SK-N-SH treated with all-trans-retinoic acid at 6 μM for 48 hours (cell line): ENCODE measurements at regions not wholly inside any gene's neighbourhood (a gene's known extent, or its start where the extent isn't known, plus 50 kb on each side); places are given as distances from the start of the nearest gene placed in this dataset.

Experiments used
- BACH2 ChIP-seq: fragments of 250-450 bp; sonication (Bioruptor Pico); IDR thresholded peaks from 2 replicates; pipeline ENCODE4 v1.9.0; 2021; ENCODE audit warnings: mild to moderate bottlenecking, borderline replicate concordance
- CREB5 ChIP-seq: fragments of 250-450 bp; sonication (Bioruptor Pico); IDR thresholded peaks from 2 replicates; pipeline ENCODE4 v1.5.1; 2020; ENCODE audit warnings: low read depth, mild to moderate bottlenecking, moderate library complexity
- GLIS3 ChIP-seq: fragments of 250-450 bp; sonication (Bioruptor Pico); IDR thresholded peaks from 2 replicates; pipeline ENCODE4 v1.5.0; 2020; ENCODE audit warnings: mild to moderate bottlenecking, moderate library complexity
- PATZ1 ChIP-seq: fragments of 250-450 bp; sonication (Bioruptor Pico); IDR thresholded peaks from 2 replicates; pipeline ENCODE4 v1.8.0; 2020; ENCODE audit warnings: mild to moderate bottlenecking, moderate library complexity, borderline replicate concordance
- POU6F1 ChIP-seq: fragments of 250-450 bp; sonication (Bioruptor Pico); IDR thresholded peaks from 2 replicates; pipeline ENCODE4 v1.8.0; 2021; ENCODE audit warnings: low read depth, mild to moderate bottlenecking, moderate library complexity, borderline replicate concordance
- TCF4 ChIP-seq: fragments of 250-450 bp; sonication (Bioruptor Pico); IDR thresholded peaks from 2 replicates; pipeline ENCODE4 v1.8.0; 2021; ENCODE audit warnings: mild to moderate bottlenecking, moderate library complexity, borderline replicate concordance
- TOX ChIP-seq: fragments of 250-450 bp; sonication (Bioruptor Pico); IDR thresholded peaks from 2 replicates; pipeline ENCODE4 v1.8.0; 2021; ENCODE audit warnings: mild to moderate bottlenecking, moderate library complexity, borderline replicate concordance
- ZFP3 ChIP-seq: fragments of 250-450 bp; sonication (Bioruptor Pico); IDR thresholded peaks from 2 replicates; pipeline ENCODE4 v1.5.0; 2020; ENCODE audit warnings: mild to moderate bottlenecking, moderate library complexity
- ZFP30 ChIP-seq: fragments of 450-650 bp; formaldehyde crosslinking; IDR thresholded peaks from 2 replicates; pipeline ENCODE4 v1.5.0; 2022; ENCODE audit warnings: mild to moderate bottlenecking, moderate library complexity
- ZNF70 ChIP-seq: fragments of 450-650 bp; formaldehyde crosslinking; IDR thresholded peaks from 2 replicates; pipeline ENCODE4 v1.5.0; 2020; ENCODE audit warnings: mild to moderate bottlenecking, moderate library complexity
- ZNF8 ChIP-seq: fragments of 450-650 bp; formaldehyde crosslinking; IDR thresholded peaks from 2 replicates; pipeline ENCODE4 v1.5.0; 2020; ENCODE audit warnings: mild to moderate bottlenecking, moderate library complexity

- TF ChIP-seq ZFP3 (no peak), BACH2 (no peak), CREB5 (CRISPR knock-in tag) (no peak), PATZ1 (CRISPR knock-in tag) (no peak), POU6F1 (no peak), ZNF70 (CRISPR knock-in tag) (no peak), ZNF8 (CRISPR knock-in tag) (no peak), ZFP30 (no peak), GLIS3 (CRISPR knock-in tag) (no peak), TCF4 (CRISPR knock-in tag) (no peak), TOX (CRISPR knock-in tag) (no peak)
Measured at GRCh38 chr4:42345962-42346544, 51.2 kb upstream of the SHISA3 start.
